KMS-11 (cell line): ENCODE measurements at regions not wholly inside any gene's neighbourhood (a gene's known extent, or its start where the extent isn't known, plus 50 kb on each side); places are given as distances from the start of the nearest gene placed in this dataset.

Source experiments
- H2AFZ ChIP-seq: fragments of 200-600 bp; sonication (generic); 2 replicates; pipeline ENCODE4 v1.6.1; 2016; ENCODE audit warnings: antibody characterized with exemption, mixed run types, low read depth
- H3K27ac ChIP-seq: fragments of 200-600 bp; sonication (generic); 2 replicates; pipeline ENCODE4 v1.6.1; 2016; ENCODE audit warnings: mild to moderate bottlenecking, mixed run types
- H3K27me3 ChIP-seq: fragments of 200-600 bp; sonication (generic); 2 replicates; pipeline ENCODE4 v1.6.1; 2017; ENCODE audit warnings: mild to moderate bottlenecking, low read depth, mixed run types, moderate library complexity; ENCODE audit not compliant: insufficient read depth
- H3K36me3 ChIP-seq: fragments of 200-600 bp; sonication (generic); 2 replicates; pipeline ENCODE4 v1.6.1; 2017; ENCODE audit warnings: mild to moderate bottlenecking, mixed run types; ENCODE audit not compliant: insufficient read depth
- H3K4me1 ChIP-seq: fragments of 200-600 bp; sonication (generic); 2 replicates; pipeline ENCODE4 v1.6.1; 2016; ENCODE audit warnings: mild to moderate bottlenecking, low read depth, mixed run types; ENCODE audit not compliant: poor library complexity, severe bottlenecking
- H3K4me2 ChIP-seq: fragments of 200-600 bp; sonication (generic); 2 replicates; pipeline ENCODE4 v1.7.0; 2016; ENCODE audit warnings: mild to moderate bottlenecking, mixed run types
- H3K4me3 ChIP-seq: fragments of 200-600 bp; sonication (generic); IDR thresholded peaks from 2 replicates; pipeline ENCODE4 v1.6.1; 2017; ENCODE audit warnings: low read depth, low read length, mixed read lengths; ENCODE audit not compliant: insufficient read depth
- H3K79me2 ChIP-seq: fragments of 200-600 bp; sonication (generic); 2 replicates; pipeline ENCODE4 v1.6.1; 2016; ENCODE audit warnings: low read depth, mixed run types; ENCODE audit not compliant: insufficient read depth
- H3K9ac ChIP-seq: fragments of 200-600 bp; sonication (generic); 2 replicates; pipeline ENCODE4 v1.6.1; 2016; ENCODE audit warnings: mild to moderate bottlenecking, mixed run types
- H4K20me1 ChIP-seq: fragments of 200-600 bp; sonication (generic); 2 replicates; pipeline ENCODE4 v1.6.1; 2016; ENCODE audit warnings: mild to moderate bottlenecking, mixed run types; ENCODE audit not compliant: insufficient read depth
- TF ChIP-seq, protein P1 (sequence below): fragments of 200-600 bp; sonication (generic); conservative IDR thresholded peaks from 2 replicates; pipeline ENCODE4 v1.6.1; 2017; ENCODE audit warnings: low read depth, mild to moderate bottlenecking, antibody characterized with exemption, low read length, moderate library complexity, mixed read lengths

- H3K4me3 ChIP-seq, result no peak overlapping the region
- no peaks in the 10 kb centered on the region for H3K36me3 ChIP-seq
- no peak overlapping the region for H3K27ac ChIP-seq
- H3K27me3 ChIP-seq, result no peaks in the 10 kb centered on the region
- H2AFZ ChIP-seq, result no peak overlapping the region
- H4K20me1 ChIP-seq, result no peaks in the 10 kb centered on the region
- TF ChIP-seq, protein P1, sequence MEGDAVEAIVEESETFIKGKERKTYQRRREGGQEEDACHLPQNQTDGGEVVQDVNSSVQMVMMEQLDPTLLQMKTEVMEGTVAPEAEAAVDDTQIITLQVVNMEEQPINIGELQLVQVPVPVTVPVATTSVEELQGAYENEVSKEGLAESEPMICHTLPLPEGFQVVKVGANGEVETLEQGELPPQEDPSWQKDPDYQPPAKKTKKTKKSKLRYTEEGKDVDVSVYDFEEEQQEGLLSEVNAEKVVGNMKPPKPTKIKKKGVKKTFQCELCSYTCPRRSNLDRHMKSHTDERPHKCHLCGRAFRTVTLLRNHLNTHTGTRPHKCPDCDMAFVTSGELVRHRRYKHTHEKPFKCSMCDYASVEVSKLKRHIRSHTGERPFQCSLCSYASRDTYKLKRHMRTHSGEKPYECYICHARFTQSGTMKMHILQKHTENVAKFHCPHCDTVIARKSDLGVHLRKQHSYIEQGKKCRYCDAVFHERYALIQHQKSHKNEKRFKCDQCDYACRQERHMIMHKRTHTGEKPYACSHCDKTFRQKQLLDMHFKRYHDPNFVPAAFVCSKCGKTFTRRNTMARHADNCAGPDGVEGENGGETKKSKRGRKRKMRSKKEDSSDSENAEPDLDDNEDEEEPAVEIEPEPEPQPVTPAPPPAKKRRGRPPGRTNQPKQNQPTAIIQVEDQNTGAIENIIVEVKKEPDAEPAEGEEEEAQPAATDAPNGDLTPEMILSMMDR, result no peak
- H3K4me1 ChIP-seq, result no peaks in the 10 kb centered on the region
- no peaks in the 10 kb centered on the region for H3K79me2 ChIP-seq
- no peak overlapping the region for H3K9ac ChIP-seq
- no peak overlapping the region for H3K4me2 ChIP-seq
Measured at GRCh38 chr13:90389537-90389936, 958.0 kb upstream of the MIR17HG start.

GRCh38 chr13:90393408-90393807 is 954.1 kb upstream of the MIR17HG start:
- Histone ChIP-seq H3K4me2 (no peak overlapping the region), H3K9ac (no peak overlapping the region), H3K4me1 (no peaks in the 10 kb centered on the region), H4K20me1 (no peaks in the 10 kb centered on the region), H3K4me3 (no peak overlapping the region), H3K79me2 (no peaks in the 10 kb centered on the region), H3K27ac (no peak overlapping the region), H3K36me3 (no peaks in the 10 kb centered on the region), H3K27me3 (no peaks in the 10 kb centered on the region), H2AFZ (no peak overlapping the region)
- TF ChIP-seq, protein P1, result no peak

DNA sequence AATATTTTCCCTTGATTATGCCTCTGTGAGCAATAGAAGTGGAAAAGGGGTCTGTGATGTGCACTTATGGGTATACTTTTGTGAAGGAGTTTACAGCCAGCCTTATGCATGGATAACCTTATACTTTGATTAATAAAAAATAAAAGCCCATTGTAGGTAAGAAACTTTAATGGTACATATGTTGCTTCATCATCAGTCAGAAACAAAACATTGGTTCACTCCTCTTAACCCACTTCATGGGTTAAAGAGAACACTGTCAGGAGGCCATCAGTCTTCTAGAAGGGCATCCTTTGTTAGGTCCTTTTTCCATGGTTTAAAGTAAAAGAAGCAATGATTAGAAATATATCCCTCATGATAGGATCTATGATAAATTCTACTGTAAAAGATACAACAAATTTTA is 952.1 kb upstream of the MIR17HG start:
- Histone ChIP-seq H3K4me2 (no peak overlapping the region), H3K27ac (no peak overlapping the region), H2AFZ (no peak overlapping the region), H3K36me3 (no peaks in the 10 kb centered on the region), H3K79me2 (no peaks in the 10 kb centered on the region), H3K4me3 (no peak overlapping the region), H4K20me1 (no peaks in the 10 kb centered on the region), H3K9ac (no peak overlapping the region), H3K27me3 (no peaks in the 10 kb centered on the region), H3K4me1 (no peaks in the 10 kb centered on the region)
- TF ChIP-seq, protein P1, result no peak

GRCh38 chr13:90395846-90396245 is 951.6 kb upstream of the MIR17HG start:
- H4K20me1 ChIP-seq, result no peaks in the 10 kb centered on the region
- H3K79me2 ChIP-seq, result no peaks in the 10 kb centered on the region
- no peak overlapping the region for H3K9ac ChIP-seq
- no peaks in the 10 kb centered on the region for H3K36me3 ChIP-seq
- H2AFZ ChIP-seq, result no peak overlapping the region
- no peaks in the 10 kb centered on the region for H3K27me3 ChIP-seq
- no peak overlapping the region for H3K4me3 ChIP-seq
- H3K27ac ChIP-seq, result no peak overlapping the region
- H3K4me2 ChIP-seq, result no peak overlapping the region
- no peaks in the 10 kb centered on the region for H3K4me1 ChIP-seq
- TF ChIP-seq, protein P1, result no peak
